ENCODE measurements at regions not wholly inside any gene's neighbourhood (a gene's known extent, or its start where the extent isn't known, plus 50 kb on each side); places are given as distances from the start of the nearest gene placed in this dataset.

DNA sequence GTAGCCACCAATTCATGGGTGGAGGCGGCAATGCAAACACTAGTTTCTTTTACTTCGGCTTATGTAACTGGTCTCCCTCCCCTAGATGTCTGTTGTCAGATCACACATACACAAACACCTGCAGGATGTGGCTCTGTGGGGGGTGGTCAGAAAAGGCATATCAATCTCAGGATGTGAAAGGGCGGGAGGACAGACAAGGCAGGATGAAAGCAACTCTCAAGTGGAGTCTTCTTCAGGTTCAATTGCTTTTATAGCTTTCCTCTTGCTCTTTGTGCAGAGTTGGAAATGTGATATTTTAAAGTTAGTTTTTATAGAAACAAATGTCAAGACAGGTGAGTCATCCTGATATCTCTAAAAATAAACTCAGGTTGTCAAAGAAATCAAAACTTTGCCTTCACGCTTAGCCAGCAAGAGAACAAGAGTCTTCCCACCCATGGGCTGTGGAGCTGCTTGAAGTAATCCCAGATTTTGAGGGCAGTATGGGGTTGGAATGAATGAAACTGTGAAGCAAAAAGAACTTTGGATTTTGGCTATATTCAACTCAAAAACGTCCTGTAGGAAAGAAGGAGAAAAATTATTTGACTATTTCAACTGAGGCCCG, 423.4 kb downstream of the GUCY1A2 start:
- Mint-ChIP-seq H3K27me3 (ENCODE audit: low read depth in 3 of 3) (no peaks in the 10 kb centered on the region), H3K36me3 (no peaks in the 10 kb centered on the region), H3K27ac (no peak overlapping the region), H3K4me1 (no peaks in the 10 kb centered on the region), H3K9me3 (peaks cover 0 to 14% (median 6%) of the 10 kb centered on the region in 7 donors), H3K4me3 (no peak overlapping the region)
- TF ChIP-seq, protein P1, sequence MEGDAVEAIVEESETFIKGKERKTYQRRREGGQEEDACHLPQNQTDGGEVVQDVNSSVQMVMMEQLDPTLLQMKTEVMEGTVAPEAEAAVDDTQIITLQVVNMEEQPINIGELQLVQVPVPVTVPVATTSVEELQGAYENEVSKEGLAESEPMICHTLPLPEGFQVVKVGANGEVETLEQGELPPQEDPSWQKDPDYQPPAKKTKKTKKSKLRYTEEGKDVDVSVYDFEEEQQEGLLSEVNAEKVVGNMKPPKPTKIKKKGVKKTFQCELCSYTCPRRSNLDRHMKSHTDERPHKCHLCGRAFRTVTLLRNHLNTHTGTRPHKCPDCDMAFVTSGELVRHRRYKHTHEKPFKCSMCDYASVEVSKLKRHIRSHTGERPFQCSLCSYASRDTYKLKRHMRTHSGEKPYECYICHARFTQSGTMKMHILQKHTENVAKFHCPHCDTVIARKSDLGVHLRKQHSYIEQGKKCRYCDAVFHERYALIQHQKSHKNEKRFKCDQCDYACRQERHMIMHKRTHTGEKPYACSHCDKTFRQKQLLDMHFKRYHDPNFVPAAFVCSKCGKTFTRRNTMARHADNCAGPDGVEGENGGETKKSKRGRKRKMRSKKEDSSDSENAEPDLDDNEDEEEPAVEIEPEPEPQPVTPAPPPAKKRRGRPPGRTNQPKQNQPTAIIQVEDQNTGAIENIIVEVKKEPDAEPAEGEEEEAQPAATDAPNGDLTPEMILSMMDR (IDR thresholded peaks at IDR 0.05): no peak
- Histone ChIP-seq H3K79me2 (ENCODE audit: insufficient read depth, low read length) (no peaks in the 10 kb centered on the region), H3K9me3 (replicated peaks in 1 of 2; ENCODE audit: control insufficient read depth in 1 of 2, insufficient read depth in 1 of 2, low read length in 2 of 2) (peaks cover 5 to 10% of the 10 kb centered on the region in 2 donors), H3K4me2 (replicated peaks; ENCODE audit: extremely low read depth, low read length, poor library complexity, severe bottlenecking) (no peak overlapping the region), H3K4me3 (replicated peaks in 1 of 3; ENCODE audit: low read depth in 2 of 3, low read length in 3 of 3) (no peak overlapping the region), H3K4me1 (ENCODE audit: control insufficient read depth in 1 of 2, insufficient read depth in 2 of 2, low read length in 2 of 2) (no peaks in the 10 kb centered on the region), H3K36me3 (replicated peaks in 1 of 2; ENCODE audit: control insufficient read depth in 1 of 2, insufficient read depth in 2 of 2, low read length in 2 of 2) (no peaks in the 10 kb centered on the region), H2AFZ (ENCODE audit: insufficient read depth, low read depth, low read length, poor library complexity, severe bottlenecking) (no peak overlapping the region), H4K20me1 (ENCODE audit: insufficient read depth, low read length) (no peaks in the 10 kb centered on the region), H3K9ac (ENCODE audit: insufficient read depth, low read length, poor library complexity, severe bottlenecking) (no peak overlapping the region), H3K27me3 (ENCODE audit: control insufficient read depth in 2 of 2, insufficient read depth in 2 of 2, low read length in 2 of 2) (no peaks in the 10 kb centered on the region), H3K27ac (ENCODE audit: low read depth in 1 of 2, low read length in 2 of 2) (no peak overlapping the region)
- intact Hi-C loops (cut with micrococcal nuclease): no loop called here
- no CpG with 5 or more reads among the region's 6 CpGs for whole genome bisulfite sequencing (ENCODE audit: insufficient coverage)
- no peak for DNase-seq

DNA sequence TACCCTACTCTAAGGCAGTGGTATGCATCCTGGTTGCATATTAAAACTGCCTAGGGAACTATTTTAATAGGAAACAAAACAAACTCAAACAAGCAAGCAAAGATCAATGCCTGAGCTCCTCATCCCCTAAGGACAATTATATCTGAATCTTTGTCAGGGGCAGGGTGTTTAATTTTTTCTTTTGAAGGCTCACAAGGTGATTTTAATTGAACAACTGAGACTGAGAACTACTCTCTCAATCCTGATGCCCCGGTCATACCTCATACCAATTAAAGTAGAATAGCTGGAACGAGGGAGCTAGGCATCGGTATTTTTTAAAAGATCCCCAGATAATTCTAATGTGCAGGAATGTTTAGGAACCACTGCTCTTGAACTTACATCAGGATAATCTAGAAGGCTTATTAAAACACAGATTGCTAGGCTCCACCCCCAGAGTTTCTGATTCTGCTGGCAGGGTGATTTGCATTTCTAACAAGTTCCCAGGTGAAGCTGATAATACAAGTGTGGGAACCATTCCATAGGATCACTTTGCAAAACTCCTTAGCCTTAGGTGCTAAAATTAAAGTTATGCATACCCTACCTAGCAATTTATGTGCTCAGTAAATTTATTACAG, 416.5 kb downstream of the GUCY1A2 start:
- Histone ChIP-seq H3K36me3 (replicated peaks in 1 of 2; ENCODE audit: control insufficient read depth in 1 of 2, insufficient read depth in 2 of 2, low read length in 2 of 2) (no peaks in the 10 kb centered on the region), H4K20me1 (ENCODE audit: insufficient read depth, low read length) (no peaks in the 10 kb centered on the region), H3K9ac (ENCODE audit: insufficient read depth, low read length, poor library complexity, severe bottlenecking) (no peak overlapping the region), H2AFZ (ENCODE audit: insufficient read depth, low read depth, low read length, poor library complexity, severe bottlenecking) (no peak overlapping the region), H3K27ac (ENCODE audit: low read depth in 1 of 2, low read length in 2 of 2) (no peak overlapping the region), H3K79me2 (ENCODE audit: insufficient read depth, low read length) (no peaks in the 10 kb centered on the region), H3K9me3 (replicated peaks in 1 of 2; ENCODE audit: control insufficient read depth in 1 of 2, insufficient read depth in 1 of 2, low read length in 2 of 2) (peaks cover 3 to 5% of the 10 kb centered on the region in 2 donors), H3K27me3 (ENCODE audit: control insufficient read depth in 2 of 2, insufficient read depth in 2 of 2, low read length in 2 of 2) (no peaks in the 10 kb centered on the region), H3K4me1 (ENCODE audit: control insufficient read depth in 1 of 2, insufficient read depth in 2 of 2, low read length in 2 of 2) (no peaks in the 10 kb centered on the region), H3K4me3 (replicated peaks in 1 of 3; ENCODE audit: low read depth in 2 of 3, low read length in 3 of 3) (no peak overlapping the region), H3K4me2 (replicated peaks; ENCODE audit: extremely low read depth, low read length, poor library complexity, severe bottlenecking) (no peak overlapping the region)
- no peak overlapping the region for H3K4me3 Mint-ChIP-seq
- TF ChIP-seq, protein P1 (IDR thresholded peaks at IDR 0.05): no peak
- H3K27ac Mint-ChIP-seq: no peak overlapping the region
- intact Hi-C loops (cut with micrococcal nuclease): no loop called here
- no peak for DNase-seq
- H3K4me1 Mint-ChIP-seq: no peaks in the 10 kb centered on the region
- H3K9me3 Mint-ChIP-seq: peaks cover 0 to 9% (median 2%) of the 10 kb centered on the region in 7 donors
- no peaks in the 10 kb centered on the region for H3K27me3 Mint-ChIP-seq (ENCODE audit: low read depth in 3 of 3)
- H3K36me3 Mint-ChIP-seq: no peaks in the 10 kb centered on the region
- no CpG with 5 or more reads among the region's 3 CpGs for WGBS (ENCODE audit: insufficient coverage)
